ENCODE measurements at regions not wholly inside any gene's neighbourhood (a gene's known extent, or its start where the extent isn't known, plus 50 kb on each side); places are given as distances from the start of the nearest gene placed in this dataset.

DNA sequence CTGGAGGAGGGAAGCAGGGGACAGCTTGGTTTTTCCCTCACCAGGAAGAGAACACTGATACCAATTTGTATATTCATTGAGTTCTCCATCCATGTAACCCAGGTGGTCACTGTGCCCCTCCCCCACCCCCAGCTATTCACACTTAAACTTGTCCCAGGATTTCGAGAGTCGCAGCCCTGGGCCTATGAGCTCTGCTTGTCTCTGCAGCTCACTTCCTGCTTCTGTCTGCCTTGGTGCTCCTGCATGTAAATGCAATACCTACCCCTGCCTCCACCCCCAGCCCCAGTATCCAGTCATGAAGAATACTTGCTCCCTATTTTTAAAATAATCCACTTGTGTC lies 452.2 kb downstream of the BCL11B start:
- no peak for DNase-seq

GRCh38 chr14:98822917-98823316 lies 449.1 kb downstream of the BCL11B start:
- no peak for DNase-seq

GRCh38 chr14:98826618-98827017 lies 445.4 kb downstream of the BCL11B start:
- peak; percentile 50 for DNase-seq

DNA sequence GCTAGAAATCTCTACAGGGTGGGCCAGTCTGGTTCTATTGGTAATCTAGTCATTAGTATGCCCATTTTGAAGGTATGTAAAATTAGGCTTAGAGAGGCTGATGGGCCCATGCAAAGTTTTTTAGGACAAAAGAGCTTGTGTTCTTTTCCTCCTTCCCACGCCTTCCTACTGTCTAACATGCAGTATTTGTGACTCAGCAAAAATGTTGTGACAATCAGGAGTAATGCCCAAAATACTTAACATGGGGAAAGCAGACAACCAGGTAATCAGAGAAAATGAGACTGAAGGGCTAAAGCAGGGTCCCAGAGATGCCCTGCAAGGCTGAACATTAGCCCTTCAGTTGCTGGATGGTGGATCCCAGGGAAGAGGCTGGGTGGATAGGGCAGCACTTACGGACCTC lies 437.9 kb downstream of the BCL11B start:
- no peak for DNase-seq

- DNase-seq = no peak
Measured at GRCh38 chr14:98835051-98835824, 436.8 kb downstream of the BCL11B start.

- no peak for DNase-seq
Measured at GRCh38 chr14:98835825-98836100, 436.2 kb downstream of the BCL11B start.

GRCh38 chr14:98840091-98840490 lies 431.9 kb downstream of the BCL11B start:
- no peak for DNase-seq

DNA sequence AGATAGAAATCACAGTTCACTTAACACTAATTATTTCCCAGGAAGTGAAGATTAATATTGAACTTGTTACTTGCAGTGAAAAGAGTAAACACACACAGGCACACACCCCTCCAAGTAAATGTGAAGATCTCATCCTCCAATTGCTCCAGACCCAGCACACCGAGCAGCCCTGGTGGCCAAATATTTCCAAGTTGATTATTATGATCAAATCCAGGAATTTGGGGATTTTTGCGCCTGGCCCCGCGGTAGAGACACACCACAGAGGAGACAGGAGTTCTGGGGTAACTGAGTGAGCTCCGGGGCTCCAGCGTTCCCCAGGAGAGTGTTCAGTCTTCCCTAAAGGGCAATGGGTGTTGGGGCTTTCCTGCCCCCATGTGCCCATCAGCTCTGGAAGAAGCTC lies 431.5 kb downstream of the BCL11B start:
- DNase-seq = no peak

GRCh38 chr14:98844456-98844855 lies 427.5 kb downstream of the BCL11B start:
- DNase-seq = no peak

- DNase-seq = no peak
Measured at GRCh38 chr14:98847521-98848468, 424.2 kb downstream of the BCL11B start.

DNA sequence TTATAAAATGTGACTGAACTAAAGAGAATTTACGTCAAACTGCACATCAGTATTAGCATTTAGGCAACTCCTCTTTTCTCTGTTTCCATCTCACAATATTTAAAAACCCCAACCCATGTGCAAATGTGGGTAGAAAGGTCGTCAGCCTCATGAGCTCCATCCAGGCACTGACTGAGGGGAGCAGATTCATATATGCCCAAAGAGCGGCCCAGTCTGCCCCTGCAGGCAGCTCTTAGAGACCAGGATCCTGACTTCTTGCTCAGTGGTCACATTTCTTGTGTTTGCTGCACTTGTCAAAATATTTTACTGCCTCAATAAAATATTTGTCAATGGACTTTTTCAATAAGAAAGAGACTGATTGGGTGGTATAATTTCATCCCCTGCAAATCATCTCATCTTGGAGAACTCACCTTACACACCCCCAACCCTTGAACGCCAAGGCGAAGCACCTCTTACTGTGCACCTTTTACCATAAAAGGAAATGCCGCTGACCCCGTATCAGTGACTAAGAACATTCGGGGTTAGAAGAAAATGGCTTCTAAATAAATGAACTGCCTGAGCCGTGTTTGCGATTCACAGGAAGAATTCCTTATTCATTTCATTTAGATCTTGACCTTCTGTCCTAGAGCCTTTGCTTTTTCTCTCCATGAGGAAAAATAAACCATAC lies 418.8 kb downstream of the BCL11B start:
- DNase-seq = no peak

DNA sequence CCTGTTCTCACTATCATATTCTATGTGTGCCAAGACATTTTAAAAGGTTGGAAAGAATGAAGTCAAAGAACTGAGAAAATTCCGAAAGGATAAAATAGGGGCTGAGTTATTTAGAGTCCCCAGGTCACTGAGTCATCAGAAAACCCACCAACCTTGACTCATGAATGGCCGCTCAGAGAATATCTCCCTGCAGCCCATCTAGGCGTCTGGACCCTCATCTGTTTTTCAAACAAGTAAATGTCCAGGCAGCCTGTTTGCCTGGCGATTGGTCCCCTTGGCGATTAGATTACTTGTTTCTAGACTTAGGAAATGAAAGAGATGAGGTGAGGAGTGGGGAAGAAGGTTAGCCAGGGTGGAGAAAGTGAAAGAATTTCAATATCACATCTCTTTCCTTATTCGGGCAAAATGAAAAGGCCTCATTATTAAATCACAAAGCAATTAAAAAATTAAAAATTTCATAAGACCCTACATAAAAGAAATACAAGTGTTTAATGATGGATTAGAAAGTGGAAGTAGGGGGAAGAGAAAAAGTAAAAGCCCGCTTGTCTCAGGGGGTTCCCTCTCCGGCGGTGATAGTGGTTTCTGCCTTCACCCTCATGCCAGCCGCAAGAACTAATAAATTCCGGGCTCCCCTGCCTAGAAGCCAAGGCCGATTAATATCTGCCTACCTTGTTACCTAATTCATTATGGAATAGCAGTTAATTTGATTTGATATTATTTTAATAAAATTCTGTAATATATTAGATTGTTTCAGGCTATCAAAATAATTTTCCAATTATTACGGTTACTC lies 415.9 kb downstream of the BCL11B start:
- no peak for DNase-seq

GRCh38 chr14:98858158-98858557 lies 413.8 kb downstream of the BCL11B start:
- no peak for DNase-seq

DNA sequence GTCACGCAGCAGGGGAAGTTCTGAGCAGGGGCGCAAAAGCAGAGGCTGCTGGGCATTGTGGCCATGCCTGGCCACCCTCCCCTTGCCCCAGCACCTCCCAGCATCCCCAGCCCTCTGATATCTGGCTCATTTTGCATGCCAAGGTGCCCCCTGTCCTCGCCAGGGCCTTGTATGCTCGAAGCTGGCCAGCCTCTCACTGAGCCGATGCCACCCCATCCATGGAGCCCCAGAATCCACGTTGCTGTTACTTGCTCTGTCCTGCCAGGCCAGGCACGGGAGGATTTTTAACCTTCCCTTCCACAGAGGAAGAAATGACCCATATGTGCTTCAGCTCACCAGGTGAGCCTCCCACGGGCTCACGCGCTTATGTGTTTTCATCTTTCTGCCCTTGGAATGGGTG lies 413.4 kb downstream of the BCL11B start:
- no peak for DNase-seq

- no peak for DNase-seq
Measured at GRCh38 chr14:98859301-98859700, 412.7 kb downstream of the BCL11B start.

DNA sequence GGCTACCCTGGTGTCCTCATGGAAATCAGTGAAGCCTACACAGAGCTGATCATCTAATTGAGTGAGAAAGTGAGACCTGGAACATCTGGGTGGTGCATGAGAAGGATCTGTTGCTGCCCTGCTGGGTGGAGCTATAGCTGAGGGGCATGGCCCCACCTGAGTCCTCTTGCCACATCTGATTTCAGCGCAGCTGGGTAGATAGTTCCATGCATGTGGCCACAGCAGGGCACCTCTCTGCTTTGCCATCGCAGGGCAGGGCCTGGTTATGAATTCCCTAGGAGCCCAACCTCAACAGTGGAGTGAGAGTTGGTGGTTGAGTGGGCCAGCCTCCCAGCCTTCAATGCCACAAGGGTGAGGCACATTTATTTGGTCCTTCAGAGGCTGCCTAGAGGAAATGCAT lies 407.8 kb downstream of the BCL11B start:
- no peak for DNase-seq

DNA sequence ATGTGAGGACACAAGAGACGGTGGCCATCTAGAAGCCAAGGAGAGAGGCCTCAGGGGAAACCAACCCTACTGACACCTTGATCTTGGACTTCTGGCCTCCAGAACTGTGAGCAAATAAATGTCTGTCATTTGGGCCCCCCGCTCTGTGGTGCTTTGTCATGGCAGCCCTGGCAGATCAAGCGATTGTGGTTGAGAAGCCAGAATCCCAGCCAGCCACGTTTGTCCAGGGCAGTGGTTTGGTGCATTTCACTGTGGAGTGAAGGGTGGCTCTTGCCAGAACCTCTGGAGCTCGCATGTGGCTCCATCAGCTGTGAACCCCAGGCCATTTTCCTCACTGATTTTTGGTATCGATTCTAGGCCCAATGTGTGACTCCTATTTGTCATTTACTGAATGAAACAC lies 404.9 kb downstream of the BCL11B start:
- no peak for DNase-seq

DNA sequence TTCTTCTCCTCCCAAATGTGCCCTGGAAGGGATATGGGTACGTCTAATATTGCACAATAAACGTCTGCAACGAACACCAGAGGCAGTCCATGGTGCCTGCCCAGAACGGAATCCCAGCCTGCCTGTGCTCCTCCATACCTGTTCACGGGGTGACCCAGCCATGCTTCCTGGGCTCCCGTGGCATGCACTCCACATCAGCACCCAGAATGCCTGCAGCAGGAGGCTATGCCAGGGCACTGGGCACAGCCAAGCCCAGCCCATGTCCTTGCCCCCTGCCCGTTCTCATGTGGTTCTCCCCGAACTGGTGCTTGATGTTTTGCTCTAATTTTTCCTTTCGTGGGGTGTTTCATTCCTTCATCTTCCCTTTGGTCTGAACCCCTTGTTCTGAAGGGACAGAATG lies 404.3 kb downstream of the BCL11B start:
- no peak for DNase-seq

- no peak for DNase-seq
Measured at GRCh38 chr14:98868866-98869265, 403.1 kb downstream of the BCL11B start.

GRCh38 chr14:98871796-98872195 lies 400.2 kb downstream of the BCL11B start:
- no peak for DNase-seq

DNA sequence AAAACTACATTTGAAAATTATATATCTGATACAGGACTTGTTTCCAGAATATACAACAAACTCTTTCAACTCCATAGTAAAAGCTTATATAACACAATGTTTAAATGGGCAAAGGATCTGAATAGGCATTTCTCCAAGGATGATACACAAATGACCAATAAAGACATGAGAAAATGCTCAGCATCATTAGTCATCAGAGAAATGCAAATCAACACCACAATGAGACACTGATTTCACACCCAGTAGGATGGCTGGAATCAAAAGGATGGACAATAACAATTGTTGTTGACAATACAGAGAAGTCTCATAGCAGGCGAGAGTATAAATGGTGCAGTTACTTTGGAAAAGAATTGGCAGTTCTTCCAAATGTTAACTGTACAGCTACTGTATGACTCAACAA lies 394.9 kb downstream of the BCL11B start:
- no peak for DNase-seq

GRCh38 chr14:98878282-98878681 lies 393.7 kb downstream of the BCL11B start:
- no peak for DNase-seq

- DNase-seq = no peak
Measured at GRCh38 chr14:98886982-98887381, 385.0 kb downstream of the BCL11B start.
